ENCODE measurements at regions not wholly inside any gene's neighbourhood (a gene's known extent, or its start where the extent isn't known, plus 50 kb on each side); places are given as distances from the start of the nearest gene placed in this dataset.
"Not testable (repeated sequence)": the region's sequence is repeated elsewhere in the genome, so short reads cannot be mapped to it uniquely, and the experiment has no call there.

GRCh38 chr9:129301941-129302340 is 123.9 kb upstream of the IER5L start:
- Histone ChIP-seq H3F3A (ENCODE audit: insufficient read depth, low read length) (no peaks in the 10 kb centered on the region), H3K4me3 (ENCODE audit: low read length) (no peak overlapping the region), H3K27ac (ENCODE audit: low read length) (no peak overlapping the region), H3K27me3 (replicated peaks; ENCODE audit: insufficient read depth, low read length) (no peaks in the 10 kb centered on the region), H3K9me2 (replicated peaks; ENCODE audit: insufficient read depth, low read length) (no peaks in the 10 kb centered on the region), H3K79me2 (ENCODE audit: low read length) (no peaks in the 10 kb centered on the region), H3K4me1 (ENCODE audit: low read length) (no peaks in the 10 kb centered on the region), H3K36me3 (replicated peaks; ENCODE audit: insufficient read depth, low read length) (no peaks in the 10 kb centered on the region), H3K9me3 (replicated peaks; ENCODE audit: insufficient read depth, low read length) (no peaks in the 10 kb centered on the region), H2AFZ (ENCODE audit: low read length) (no peak overlapping the region), H3K4me2 (ENCODE audit: low read depth, low read length) (no peak overlapping the region), H4K20me1 (ENCODE audit: insufficient read depth, low read length) (no peaks in the 10 kb centered on the region), H3K9ac (ENCODE audit: low read length) (no peak overlapping the region)
- DNase-seq, result no peak
- TF ChIP-seq EZH2phosphoT487 (IDR thresholded peaks at IDR 0.05; ENCODE audit: low read length) (no peak), EZH2 (optimal IDR thresholded peaks at IDR 0.05; ENCODE audit: low read depth, low read length) (no peak), CTCF (IDR thresholded peaks at IDR 0.05; ENCODE audit: low read length) (no peak)

DNA sequence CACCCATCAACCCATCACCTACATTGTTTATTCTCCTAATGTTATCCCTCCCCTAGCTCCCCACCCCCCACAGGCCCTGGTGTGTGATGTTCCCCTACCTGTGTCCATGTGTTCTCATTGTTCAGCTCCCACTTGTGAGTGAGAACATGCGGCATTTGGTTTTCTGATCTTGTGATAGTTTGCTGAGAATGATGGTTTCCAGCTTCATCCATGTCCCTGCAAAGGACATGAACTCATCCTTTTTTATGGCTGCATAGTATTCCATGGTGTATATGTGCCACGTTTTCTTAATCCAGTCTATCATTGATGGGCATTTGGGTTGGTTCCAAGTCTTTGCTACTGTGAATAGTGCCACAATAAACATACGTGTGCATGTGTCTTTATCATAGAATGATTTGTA is 118.1 kb upstream of the IER5L start:
- not testable (repeated sequence) for H3F3A ChIP-seq (ENCODE audit: insufficient read depth, low read length); H4K20me1 ChIP-seq (ENCODE audit: insufficient read depth, low read length); DNase-seq; H3K9me2 ChIP-seq (replicated peaks; ENCODE audit: insufficient read depth, low read length); H3K36me3 ChIP-seq (replicated peaks; ENCODE audit: insufficient read depth, low read length); H3K27me3 ChIP-seq (replicated peaks; ENCODE audit: insufficient read depth, low read length); H3K79me2 ChIP-seq (ENCODE audit: low read length); H3K4me3 ChIP-seq (ENCODE audit: low read length); H3K4me1 ChIP-seq (ENCODE audit: low read length); H3K4me2 ChIP-seq (ENCODE audit: low read depth, low read length); H3K27ac ChIP-seq (ENCODE audit: low read length); H3K9me3 ChIP-seq (replicated peaks; ENCODE audit: insufficient read depth, low read length); H3K9ac ChIP-seq (ENCODE audit: low read length); H2AFZ ChIP-seq (ENCODE audit: low read length)

DNA sequence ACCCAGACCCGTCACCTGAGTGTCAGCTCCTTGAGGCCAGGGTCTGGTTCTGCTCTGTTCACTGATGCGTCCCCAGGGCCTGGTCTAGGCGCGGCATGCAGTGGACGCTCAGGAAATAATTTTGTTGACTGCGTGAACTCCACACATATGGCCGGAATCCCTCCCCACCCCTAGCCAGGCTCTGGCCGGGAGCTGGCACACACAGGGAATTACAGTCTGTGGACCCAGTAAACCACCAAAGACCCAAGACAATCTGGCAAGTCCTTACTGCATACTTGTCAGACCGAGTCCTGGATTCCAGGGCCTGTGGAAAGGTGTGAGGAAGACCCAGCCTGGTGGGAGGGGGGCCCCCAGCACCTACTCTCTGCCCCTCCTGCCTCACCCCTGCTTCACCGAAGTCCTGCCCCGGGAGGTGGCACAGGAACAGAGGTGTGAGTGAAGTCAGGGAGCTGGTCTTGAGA is 113.0 kb upstream of the IER5L start:
- TF ChIP-seq EZH2 (optimal IDR thresholded peaks at IDR 0.05; ENCODE audit: low read depth, low read length), result no peak
- no peak for TF ChIP-seq CTCF (IDR thresholded peaks at IDR 0.05; ENCODE audit: low read length)
- TF ChIP-seq EZH2phosphoT487 (IDR thresholded peaks at IDR 0.05; ENCODE audit: low read length), result no peak
- Histone ChIP-seq H3K9ac (ENCODE audit: low read length) (no peak overlapping the region), H3K4me3 (ENCODE audit: low read length) (no peak overlapping the region), H2AFZ (ENCODE audit: low read length) (no peak overlapping the region), H3K4me1 (ENCODE audit: low read length) (peaks cover 15% of the 10 kb centered on the region), H3K9me2 (replicated peaks; ENCODE audit: insufficient read depth, low read length) (no peaks in the 10 kb centered on the region), H3K4me2 (ENCODE audit: low read depth, low read length) (no peak overlapping the region), H3K79me2 (ENCODE audit: low read length) (no peaks in the 10 kb centered on the region), H3K27ac (ENCODE audit: low read length) (no peak overlapping the region), H3F3A (ENCODE audit: insufficient read depth, low read length) (no peaks in the 10 kb centered on the region), H4K20me1 (ENCODE audit: insufficient read depth, low read length) (no peaks in the 10 kb centered on the region), H3K9me3 (replicated peaks; ENCODE audit: insufficient read depth, low read length) (no peaks in the 10 kb centered on the region), H3K27me3 (replicated peaks; ENCODE audit: insufficient read depth, low read length) (no peaks in the 10 kb centered on the region), H3K36me3 (replicated peaks; ENCODE audit: insufficient read depth, low read length) (no peaks in the 10 kb centered on the region)
- no peak for DNase-seq

DNA sequence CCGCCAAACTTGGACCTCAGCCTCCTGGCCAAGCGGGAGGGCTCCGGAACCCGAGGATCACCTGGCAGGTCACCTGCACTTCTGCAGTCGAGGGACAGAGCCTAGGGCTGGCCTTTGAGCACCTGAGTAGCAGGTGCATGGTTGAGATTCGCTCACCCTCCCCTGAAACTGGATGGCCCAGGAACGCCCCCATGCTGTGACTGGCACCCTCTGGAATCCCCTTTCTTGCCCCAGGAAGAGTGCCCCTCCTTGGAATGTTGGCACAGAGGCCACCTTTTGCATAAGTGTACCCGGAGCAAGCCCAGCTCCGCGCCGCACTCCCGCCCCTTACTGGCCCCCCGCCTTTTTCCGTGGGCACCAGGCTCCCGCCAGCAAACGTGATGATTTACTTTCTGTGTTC is 112.5 kb upstream of the IER5L start:
- Histone ChIP-seq H2AFZ (ENCODE audit: low read length) (no peak overlapping the region), H3K9ac (ENCODE audit: low read length) (no peak overlapping the region), H3K9me2 (replicated peaks; ENCODE audit: insufficient read depth, low read length) (no peaks in the 10 kb centered on the region), H3K9me3 (replicated peaks; ENCODE audit: insufficient read depth, low read length) (no peaks in the 10 kb centered on the region), H3K79me2 (ENCODE audit: low read length) (no peaks in the 10 kb centered on the region), H3K27ac (ENCODE audit: low read length) (no peak overlapping the region), H3K27me3 (replicated peaks; ENCODE audit: insufficient read depth, low read length) (no peaks in the 10 kb centered on the region), H3K4me1 (ENCODE audit: low read length) (peaks cover 15% of the 10 kb centered on the region), H3K4me2 (ENCODE audit: low read depth, low read length) (no peak overlapping the region), H3K36me3 (replicated peaks; ENCODE audit: insufficient read depth, low read length) (no peaks in the 10 kb centered on the region), H3K4me3 (ENCODE audit: low read length) (no peak overlapping the region), H4K20me1 (ENCODE audit: insufficient read depth, low read length) (no peaks in the 10 kb centered on the region), H3F3A (ENCODE audit: insufficient read depth, low read length) (no peaks in the 10 kb centered on the region)
- TF ChIP-seq EZH2 (optimal IDR thresholded peaks at IDR 0.05; ENCODE audit: low read depth, low read length) (no peak), CTCF (IDR thresholded peaks at IDR 0.05; ENCODE audit: low read length) (no peak), EZH2phosphoT487 (IDR thresholded peaks at IDR 0.05; ENCODE audit: low read length) (no peak)
- no peak for DNase-seq

All from MM.1S (cell line).